ENCODE measurements at regions not wholly inside any gene's neighbourhood (a gene's known extent, or its start where the extent isn't known, plus 50 kb on each side); places are given as distances from the start of the nearest gene placed in this dataset.

GRCh38 chr6:167422934-167423333 is 98.0 kb downstream of the TTLL2 start (continued):
- no peak for TF ChIP-seq CREB5 (CRISPR knock-in tag; IDR thresholded peaks at IDR 0.05; ENCODE audit: low read depth)

GRCh38 chr6:167424060-167424673 is 99.3 kb downstream of the TTLL2 start:
- ATAC-seq: no peak
- TF ChIP-seq ARNTL (CRISPR knock-in tag; IDR thresholded peaks at IDR 0.05; ENCODE audit: borderline replicate concordance, low read depth) (no peak), TSHZ2 (CRISPR knock-in tag; IDR thresholded peaks at IDR 0.05) (no peak), CSDC2 (CRISPR knock-in tag; IDR thresholded peaks at IDR 0.05) (no peak), ZC3H10 (CRISPR knock-in tag; IDR thresholded peaks at IDR 0.05) (no peak), BACH2 (CRISPR knock-in tag; IDR thresholded peaks at IDR 0.05; ENCODE audit: borderline replicate concordance) (no peak)

GRCh38 chr6:167424700-167425099 is 99.8 kb downstream of the TTLL2 start:
- no peak for TF ChIP-seq GLIS3 (CRISPR knock-in tag; IDR thresholded peaks at IDR 0.05)
- no peak for TF ChIP-seq BACH2 (CRISPR knock-in tag; IDR thresholded peaks at IDR 0.05; ENCODE audit: borderline replicate concordance)
- no peak for TF ChIP-seq TOX (CRISPR knock-in tag; IDR thresholded peaks at IDR 0.05; ENCODE audit: borderline replicate concordance)
- TF ChIP-seq CSRNP3 (CRISPR knock-in tag; IDR thresholded peaks at IDR 0.05): no peak
- TF ChIP-seq TCF4 (CRISPR knock-in tag; IDR thresholded peaks at IDR 0.05; ENCODE audit: borderline replicate concordance): no peak
- no peak for TF ChIP-seq ZNF8 (CRISPR knock-in tag; IDR thresholded peaks at IDR 0.05)
- TF ChIP-seq ISL1 (CRISPR knock-in tag; IDR thresholded peaks at IDR 0.05): no peak
- no peak for TF ChIP-seq CSDC2 (CRISPR knock-in tag; IDR thresholded peaks at IDR 0.05)
- no peak for TF ChIP-seq RARB (CRISPR knock-in tag; IDR thresholded peaks at IDR 0.05)
- TF ChIP-seq ARNTL (CRISPR knock-in tag; IDR thresholded peaks at IDR 0.05; ENCODE audit: borderline replicate concordance, low read depth): no peak
- ATAC-seq: no peak

GRCh38 chr6:167426084-167426483 is 101.2 kb downstream of the TTLL2 start:
- no peak for ATAC-seq
- no peak for TF ChIP-seq PATZ1 (CRISPR knock-in tag; IDR thresholded peaks at IDR 0.05; ENCODE audit: borderline replicate concordance)
- no peak for TF ChIP-seq POU6F1 (CRISPR knock-in tag; IDR thresholded peaks at IDR 0.05; ENCODE audit: borderline replicate concordance, low read depth)
- TF ChIP-seq ZNF70 (CRISPR knock-in tag; IDR thresholded peaks at IDR 0.05): no peak
- TF ChIP-seq ISL1 (CRISPR knock-in tag; IDR thresholded peaks at IDR 0.05): no peak
- TF ChIP-seq ZNF565 (CRISPR knock-in tag; conservative IDR thresholded peaks at IDR 0.05; ENCODE audit: low read depth): no peak
- no peak for TF ChIP-seq CREB5 (CRISPR knock-in tag; IDR thresholded peaks at IDR 0.05; ENCODE audit: low read depth)

Measured in SK-N-SH treated with all-trans-retinoic acid at 6 μM for 48 hours (cell line).